A673 (cell line): ENCODE measurements at regions not wholly inside any gene's neighbourhood (a gene's known extent, or its start where the extent isn't known, plus 50 kb on each side); places are given as distances from the start of the nearest gene placed in this dataset.

Experiments used
- BruUV-seq: library from RNA; stranded (reverse); fragments of 400-500 nt; replicated peaks from 2 replicates; lab custom pipeline; 2021; lab: Mats Ljungman, UMichigan
- CTCF ChIA-PET: fragments of 300-600 bp; sonication (Branson Sonifier 250); formaldehyde crosslinking; loops from one replicate; lab custom pipeline; 2022; ENCODE audit warnings: antibody characterized with exemption; lab: Charles Lee
- POLR2A ChIA-PET: fragments of 300-600 bp; sonication (Branson Sonifier 250); formaldehyde crosslinking; loops from one replicate; lab custom pipeline; 2022; ENCODE audit warnings: antibody characterized with exemption; ENCODE audit not compliant: low non-redundant PET; lab: Charles Lee
- DNase-seq: peaks from one replicate; pipeline ENCODE4 v3.0.0-alpha.2; 2015; ENCODE audit warnings: low spot score
- H3K27ac ChIP-seq: fragments of 200-600 bp; sonication (generic); 2 replicates; pipeline ENCODE4 v1.5.1; 2016; ENCODE audit warnings: mixed run types, low read depth, mild to moderate bottlenecking, mixed read lengths, antibody characterized with exemption, low read length; ENCODE audit not compliant: poor library complexity, severe bottlenecking
- H3K27me3 ChIP-seq: fragments of 200-600 bp; sonication (generic); replicated peaks from 2 replicates; pipeline ENCODE4 v1.6.1; 2017; ENCODE audit warnings: mixed run types, low read depth, mild to moderate bottlenecking, mixed read lengths, antibody characterized with exemption, low read length; ENCODE audit not compliant: insufficient read depth, poor library complexity
- H3K36me3 ChIP-seq: fragments of 200-600 bp; sonication (generic); 2 replicates; pipeline ENCODE4 v1.6.1; 2016; ENCODE audit warnings: mixed run types, mild to moderate bottlenecking, mixed read lengths, antibody characterized with exemption, low read length; ENCODE audit not compliant: insufficient read depth, poor library complexity, severe bottlenecking
- H3K4me1 ChIP-seq: fragments of 200-600 bp; sonication (generic); 2 replicates; pipeline ENCODE4 v1.6.1; 2017; ENCODE audit warnings: mixed run types, mild to moderate bottlenecking, mixed read lengths, antibody characterized with exemption, low read length; ENCODE audit not compliant: insufficient read depth, poor library complexity, severe bottlenecking
- H3K4me3 ChIP-seq: fragments of 200-600 bp; sonication (generic); 2 replicates; pipeline ENCODE4 v1.5.1; 2016; ENCODE audit warnings: low read depth, mixed run types, mild to moderate bottlenecking, mixed read lengths, low read length; ENCODE audit not compliant: poor library complexity, severe bottlenecking
- H3K9me3 ChIP-seq: fragments of 200-600 bp; sonication (generic); 2 replicates; pipeline ENCODE4 v1.6.1; 2016; ENCODE audit warnings: mixed run types, low read depth, mild to moderate bottlenecking, mixed read lengths, antibody characterized with exemption, low read length; ENCODE audit not compliant: poor library complexity, severe bottlenecking
- EZH2 ChIP-seq: fragments of 200-600 bp; sonication (generic); IDR thresholded peaks from 2 replicates; pipeline ENCODE4 v1.6.1; 2017; ENCODE audit warnings: borderline replicate concordance, low read depth, mild to moderate bottlenecking, mixed read lengths, antibody characterized with exemption, low read length; ENCODE audit not compliant: poor library complexity, severe bottlenecking
- intact Hi-C: fragments of 100-400 bp; cut with micrococcal nuclease; formaldehyde crosslinking; loops from one replicate; pipeline ENCODE4 v1.10.0; 2022; ENCODE audit not compliant: unreplicated experiment
- TF ChIP-seq, protein P1 (sequence below): fragments of 300-800, 200-600 bp; sonication (generic); conservative IDR thresholded peaks from 2 replicates; pipeline ENCODE4 v1.5.1; 2017; ENCODE audit warnings: low read depth, mild to moderate bottlenecking, antibody characterized with exemption, low read length, moderate library complexity, mixed read lengths

DNA sequence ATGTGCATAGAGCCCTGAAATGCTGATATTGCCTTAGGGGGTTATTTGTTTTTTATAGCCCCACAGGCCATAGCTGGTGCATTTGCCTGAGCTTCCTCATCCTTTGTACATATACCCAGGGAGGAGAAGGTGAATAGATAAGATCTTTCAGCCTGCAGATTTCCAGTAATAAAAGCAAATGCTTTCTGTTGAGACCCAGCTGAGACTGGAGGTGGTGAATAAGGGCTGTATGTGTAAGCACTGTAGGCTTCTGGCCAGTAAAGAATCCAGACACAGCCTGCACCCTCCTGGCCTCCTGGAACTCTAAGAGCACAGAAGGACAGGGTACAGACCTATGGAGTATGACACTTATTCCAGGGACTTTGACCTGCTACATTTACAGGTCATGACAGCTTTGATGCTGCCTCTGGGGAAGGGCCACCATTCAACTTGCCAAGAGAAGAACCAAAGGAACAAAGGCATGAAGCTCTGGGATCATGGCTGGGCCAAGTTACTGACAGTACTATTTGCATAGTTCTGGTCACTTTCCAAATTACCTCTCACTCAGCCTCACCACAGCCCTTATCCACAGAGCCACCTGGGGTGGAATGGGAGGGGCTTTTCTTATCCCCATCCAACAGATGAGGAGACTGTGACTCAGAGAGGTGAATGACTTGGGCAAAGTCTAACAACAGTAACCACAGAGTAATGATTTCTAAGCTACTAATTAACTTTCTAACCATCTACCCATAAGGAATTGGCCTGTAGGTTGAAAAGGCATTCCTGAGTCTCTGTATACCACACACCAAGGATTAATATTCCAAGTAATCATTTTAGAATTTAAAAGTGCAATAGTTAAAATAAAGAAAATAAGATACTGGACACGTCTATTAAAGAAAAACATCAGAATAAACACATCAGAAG lies 604.5 kb upstream of the KLF4 start:
- no peak for DNase-seq
- no peak overlapping the region for H3K4me3 ChIP-seq
- peaks cover 11% of the 10 kb centered on the region for H3K9me3 ChIP-seq
- no peak for TF ChIP-seq EZH2
- TF ChIP-seq, protein P1, sequence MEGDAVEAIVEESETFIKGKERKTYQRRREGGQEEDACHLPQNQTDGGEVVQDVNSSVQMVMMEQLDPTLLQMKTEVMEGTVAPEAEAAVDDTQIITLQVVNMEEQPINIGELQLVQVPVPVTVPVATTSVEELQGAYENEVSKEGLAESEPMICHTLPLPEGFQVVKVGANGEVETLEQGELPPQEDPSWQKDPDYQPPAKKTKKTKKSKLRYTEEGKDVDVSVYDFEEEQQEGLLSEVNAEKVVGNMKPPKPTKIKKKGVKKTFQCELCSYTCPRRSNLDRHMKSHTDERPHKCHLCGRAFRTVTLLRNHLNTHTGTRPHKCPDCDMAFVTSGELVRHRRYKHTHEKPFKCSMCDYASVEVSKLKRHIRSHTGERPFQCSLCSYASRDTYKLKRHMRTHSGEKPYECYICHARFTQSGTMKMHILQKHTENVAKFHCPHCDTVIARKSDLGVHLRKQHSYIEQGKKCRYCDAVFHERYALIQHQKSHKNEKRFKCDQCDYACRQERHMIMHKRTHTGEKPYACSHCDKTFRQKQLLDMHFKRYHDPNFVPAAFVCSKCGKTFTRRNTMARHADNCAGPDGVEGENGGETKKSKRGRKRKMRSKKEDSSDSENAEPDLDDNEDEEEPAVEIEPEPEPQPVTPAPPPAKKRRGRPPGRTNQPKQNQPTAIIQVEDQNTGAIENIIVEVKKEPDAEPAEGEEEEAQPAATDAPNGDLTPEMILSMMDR, result no peak
- no peak overlapping the region for H3K27ac ChIP-seq
- POLR2A ChIA-PET, result no interaction called here
- BruUV-seq, result no TSS peak
- H3K36me3 ChIP-seq, result no peaks in the 10 kb centered on the region
- intact Hi-C loops, result no loop called here
- H3K4me1 ChIP-seq, result no peaks in the 10 kb centered on the region
- CTCF ChIA-PET, result no interaction called here
- H3K27me3 ChIP-seq, result no peaks in the 10 kb centered on the region

DNA sequence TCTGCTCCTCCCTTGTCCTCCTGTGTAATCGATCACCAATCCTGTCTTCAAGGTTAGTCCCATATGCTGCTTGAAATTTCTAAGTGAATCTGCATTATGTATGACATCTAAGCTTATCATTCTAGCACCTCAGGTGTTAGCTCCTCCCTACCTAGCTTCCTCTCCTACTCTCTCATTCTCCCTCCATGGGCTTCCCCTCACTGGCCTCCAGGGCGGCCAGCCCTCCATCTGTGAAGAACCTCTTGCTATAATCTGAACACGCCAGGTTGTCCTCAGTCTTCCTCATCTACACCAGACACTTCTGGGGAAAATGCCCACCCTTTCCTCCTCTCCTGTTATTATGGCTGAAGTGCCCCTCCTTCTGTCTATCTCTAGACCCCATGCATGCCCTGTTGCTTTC lies 599.3 kb upstream of the KLF4 start:
- intact Hi-C loops, result no loop called here
- H3K27me3 ChIP-seq, result no peaks in the 10 kb centered on the region
- peaks cover 12% of the 10 kb centered on the region for H3K9me3 ChIP-seq
- BruUV-seq, result no TSS peak
- H3K36me3 ChIP-seq, result no peaks in the 10 kb centered on the region
- H3K4me3 ChIP-seq, result no peak overlapping the region
- H3K27ac ChIP-seq, result no peak overlapping the region
- TF ChIP-seq EZH2, result no peak
- TF ChIP-seq, protein P1, result no peak
- DNase-seq, result no peak
- H3K4me1 ChIP-seq, result no peaks in the 10 kb centered on the region
- CTCF ChIA-PET, result no interaction called here
- POLR2A ChIA-PET, result no interaction called here

DNA sequence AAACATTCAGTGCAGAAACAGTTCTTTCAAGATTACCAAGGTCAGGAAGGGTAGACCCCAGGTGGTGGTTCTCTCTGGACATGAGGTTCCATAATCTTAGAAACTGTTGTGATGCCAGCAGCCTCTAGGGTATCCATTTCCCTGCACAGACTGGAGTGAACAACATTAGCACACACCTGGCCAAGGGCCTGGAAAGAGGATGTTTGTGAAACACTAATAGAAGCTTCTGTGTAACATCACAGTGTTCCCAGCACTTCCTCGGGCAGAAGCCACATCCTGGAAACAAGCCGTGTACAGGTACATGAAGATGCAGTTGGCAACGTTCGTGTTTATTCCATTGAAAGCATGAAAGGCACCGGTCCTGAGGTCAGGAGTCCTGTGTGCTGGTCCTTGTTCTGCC lies 598.2 kb upstream of the KLF4 start:
- Histone ChIP-seq H3K27me3 (no peaks in the 10 kb centered on the region), H3K27ac (no peak overlapping the region), H3K4me1 (no peaks in the 10 kb centered on the region), H3K4me3 (no peak overlapping the region), H3K9me3 (peaks cover 18% of the 10 kb centered on the region), H3K36me3 (no peaks in the 10 kb centered on the region)
- ChIA-PET POLR2A (no interaction called here), CTCF (no interaction called here)
- BruUV-seq, result no TSS peak
- DNase-seq, result no peak
- intact Hi-C loops, result no loop called here
- no peak for TF ChIP-seq EZH2
- TF ChIP-seq, protein P1, result no peak
